ENCODE measurements at regions not wholly inside any gene's neighbourhood (a gene's known extent, or its start where the extent isn't known, plus 50 kb on each side); places are given as distances from the start of the nearest gene placed in this dataset.

DNA sequence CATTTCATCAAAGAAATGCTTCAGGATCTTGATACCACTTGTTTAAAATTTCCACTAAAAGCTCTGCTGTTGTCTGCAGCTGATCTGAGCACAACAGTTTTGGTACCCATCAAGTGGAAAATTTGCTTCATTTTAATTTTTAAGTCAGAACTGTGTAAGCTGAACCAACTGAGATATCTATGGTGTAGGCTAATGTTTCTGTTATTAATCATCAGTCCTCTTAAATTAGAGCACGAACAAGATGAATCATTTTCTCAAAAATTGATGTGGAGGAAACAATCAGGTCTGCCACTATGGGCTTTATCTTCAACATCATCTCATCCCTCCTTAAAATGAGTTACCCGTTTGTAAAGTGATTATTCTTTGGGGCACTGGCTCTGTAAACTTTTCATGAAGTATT is 221.5 kb upstream of the NBEA start:
- no peak for DNase-seq (ENCODE audit: low read depth)
- TF ChIP-seq, protein P1, sequence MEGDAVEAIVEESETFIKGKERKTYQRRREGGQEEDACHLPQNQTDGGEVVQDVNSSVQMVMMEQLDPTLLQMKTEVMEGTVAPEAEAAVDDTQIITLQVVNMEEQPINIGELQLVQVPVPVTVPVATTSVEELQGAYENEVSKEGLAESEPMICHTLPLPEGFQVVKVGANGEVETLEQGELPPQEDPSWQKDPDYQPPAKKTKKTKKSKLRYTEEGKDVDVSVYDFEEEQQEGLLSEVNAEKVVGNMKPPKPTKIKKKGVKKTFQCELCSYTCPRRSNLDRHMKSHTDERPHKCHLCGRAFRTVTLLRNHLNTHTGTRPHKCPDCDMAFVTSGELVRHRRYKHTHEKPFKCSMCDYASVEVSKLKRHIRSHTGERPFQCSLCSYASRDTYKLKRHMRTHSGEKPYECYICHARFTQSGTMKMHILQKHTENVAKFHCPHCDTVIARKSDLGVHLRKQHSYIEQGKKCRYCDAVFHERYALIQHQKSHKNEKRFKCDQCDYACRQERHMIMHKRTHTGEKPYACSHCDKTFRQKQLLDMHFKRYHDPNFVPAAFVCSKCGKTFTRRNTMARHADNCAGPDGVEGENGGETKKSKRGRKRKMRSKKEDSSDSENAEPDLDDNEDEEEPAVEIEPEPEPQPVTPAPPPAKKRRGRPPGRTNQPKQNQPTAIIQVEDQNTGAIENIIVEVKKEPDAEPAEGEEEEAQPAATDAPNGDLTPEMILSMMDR (conservative IDR thresholded peaks at IDR 0.05; ENCODE audit: low read depth, low read length), result no peak
- H3K4me3 ChIP-seq (ENCODE audit: low read depth, low read length), result no peak overlapping the region

DNA sequence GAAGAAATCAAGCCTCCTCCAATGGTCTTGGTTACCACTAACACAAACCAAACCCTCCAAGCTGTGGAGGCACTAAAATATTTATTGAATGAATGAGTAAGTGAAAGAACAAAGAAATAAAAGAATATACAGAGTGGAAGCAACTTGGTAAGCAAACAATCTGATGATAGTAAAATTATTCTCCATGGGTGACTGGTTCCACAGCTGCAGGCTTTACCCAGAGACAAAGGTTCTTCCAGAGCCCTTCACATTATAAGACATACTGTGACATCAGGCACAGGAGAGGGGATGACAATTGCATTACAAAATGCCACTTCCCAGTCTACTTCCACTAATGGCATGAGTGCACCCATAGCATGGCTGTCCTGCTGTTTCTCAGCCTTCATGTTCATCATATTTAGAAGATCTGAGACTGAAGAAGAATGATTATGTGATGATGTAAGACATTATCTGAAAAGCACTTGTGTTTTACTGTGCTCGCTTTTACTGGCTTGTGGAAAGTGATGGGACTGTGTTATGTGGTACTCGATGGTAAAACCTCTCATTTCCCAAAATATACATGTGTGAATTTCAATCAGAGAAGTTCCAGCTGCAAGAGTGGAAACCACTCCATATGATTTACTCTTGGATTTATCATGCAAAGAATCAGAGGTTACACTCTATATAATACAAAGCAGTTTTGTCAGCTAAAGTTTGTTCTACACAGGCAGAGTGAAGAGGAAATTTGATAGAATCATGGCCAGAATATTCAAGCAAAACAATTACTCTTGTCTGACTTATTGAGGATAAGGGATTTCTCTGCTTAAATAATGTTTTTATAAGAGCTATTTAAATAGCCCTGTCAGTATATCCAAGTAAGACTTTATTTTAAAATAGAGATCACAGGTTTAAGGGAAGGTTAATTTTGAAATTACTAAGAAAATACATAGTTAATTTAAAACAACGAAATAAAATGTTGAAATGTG is 220.2 kb upstream of the NBEA start:
- no peak for DNase-seq (ENCODE audit: low read depth)
- no peak overlapping the region for H3K4me3 ChIP-seq (ENCODE audit: low read depth, low read length)
- TF ChIP-seq, protein P1 (conservative IDR thresholded peaks at IDR 0.05; ENCODE audit: low read depth, low read length), result no peak

DNA sequence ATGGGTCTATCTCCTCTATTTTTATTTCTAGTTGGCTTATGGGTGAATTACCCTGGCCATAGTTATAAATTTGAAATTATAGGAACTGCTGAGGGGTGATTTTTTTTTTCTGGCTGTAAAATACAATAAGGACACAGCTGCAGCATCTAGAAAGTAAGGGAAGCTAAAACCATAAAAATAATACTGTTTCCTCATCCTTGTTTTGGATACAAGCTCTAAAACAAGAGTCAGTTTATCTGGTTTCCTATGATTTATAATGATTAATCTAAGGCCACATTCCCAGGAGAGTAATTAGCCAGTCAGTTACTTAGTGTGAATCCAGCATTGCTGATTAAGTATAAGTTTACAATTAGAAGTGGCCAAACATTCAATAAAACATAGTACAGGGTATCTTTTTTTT is 219.1 kb upstream of the NBEA start:
- no peak overlapping the region for H3K4me3 ChIP-seq (ENCODE audit: low read depth, low read length)
- TF ChIP-seq, protein P1 (conservative IDR thresholded peaks at IDR 0.05; ENCODE audit: low read depth, low read length), result no peak
- DNase-seq (ENCODE audit: low read depth), result no peak

DNA sequence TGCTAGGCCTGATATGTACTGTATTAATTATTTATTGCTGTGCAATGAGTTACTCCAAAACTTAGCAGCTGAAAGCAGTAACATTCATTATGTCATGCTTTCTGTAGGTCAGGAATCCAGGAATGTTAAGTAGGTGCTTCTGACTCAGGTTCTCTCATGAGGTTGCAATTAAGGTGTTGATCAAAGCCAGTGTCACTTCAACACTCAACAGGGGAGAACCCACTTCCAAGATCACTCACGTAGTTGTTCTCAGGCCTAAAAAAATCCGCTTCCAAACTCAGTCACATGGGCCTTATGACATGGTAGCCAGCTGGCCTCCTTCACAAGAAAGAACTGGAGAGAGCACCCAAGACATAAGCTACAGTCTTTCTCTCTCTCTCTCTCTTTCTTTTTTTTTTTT is 211.1 kb upstream of the NBEA start:
- TF ChIP-seq, protein P1 (conservative IDR thresholded peaks at IDR 0.05; ENCODE audit: low read depth, low read length), result no peak
- H3K4me3 ChIP-seq (ENCODE audit: low read depth, low read length), result no peak overlapping the region
- no peak for DNase-seq (ENCODE audit: low read depth)

DNA sequence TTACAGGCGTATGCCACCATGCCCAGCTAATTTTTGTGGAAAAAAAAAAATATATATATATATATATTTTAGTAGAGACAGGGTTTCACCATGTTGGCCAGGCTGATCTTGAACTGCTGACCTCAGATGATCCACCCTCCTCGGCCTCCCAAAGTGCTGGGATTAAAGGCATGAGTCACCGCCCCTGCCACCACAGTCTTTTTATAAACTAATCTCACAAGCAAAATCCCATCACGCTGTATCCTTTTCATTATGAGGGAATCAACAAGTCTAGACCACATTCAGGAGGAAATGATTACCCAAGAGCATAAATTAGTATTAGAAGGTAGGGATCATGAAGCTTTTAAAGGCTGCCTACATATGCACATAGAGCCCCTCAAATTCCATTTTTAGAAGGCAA is 210.6 kb upstream of the NBEA start:
- DNase-seq (ENCODE audit: low read depth), result no peak
- H3K4me3 ChIP-seq (ENCODE audit: low read depth, low read length), result no peak overlapping the region
- TF ChIP-seq, protein P1 (conservative IDR thresholded peaks at IDR 0.05; ENCODE audit: low read depth, low read length), result no peak

DNA sequence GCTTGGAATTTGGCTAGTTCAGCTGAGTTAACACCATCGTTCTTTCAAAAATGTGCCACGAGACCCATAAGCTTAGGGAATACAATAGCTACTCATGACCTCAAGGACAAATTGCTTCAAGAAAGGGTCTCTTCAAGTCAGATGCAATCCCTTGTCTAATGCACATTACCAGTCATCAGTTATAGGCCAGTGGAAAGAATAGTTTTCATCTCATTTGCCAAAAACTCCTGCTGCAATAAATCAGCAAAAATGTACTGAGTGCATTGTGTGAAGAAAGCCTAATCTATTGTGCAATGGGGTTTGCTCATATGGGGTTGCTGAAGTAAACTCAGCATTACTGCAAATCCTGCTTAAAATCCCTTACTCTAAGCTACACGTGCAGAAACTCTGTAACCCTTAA is 208.3 kb upstream of the NBEA start:
- no peak overlapping the region for H3K4me3 ChIP-seq (ENCODE audit: low read depth, low read length)
- TF ChIP-seq, protein P1 (conservative IDR thresholded peaks at IDR 0.05; ENCODE audit: low read depth, low read length), result no peak
- peak; percentile 32 for DNase-seq (ENCODE audit: low read depth)

DNA sequence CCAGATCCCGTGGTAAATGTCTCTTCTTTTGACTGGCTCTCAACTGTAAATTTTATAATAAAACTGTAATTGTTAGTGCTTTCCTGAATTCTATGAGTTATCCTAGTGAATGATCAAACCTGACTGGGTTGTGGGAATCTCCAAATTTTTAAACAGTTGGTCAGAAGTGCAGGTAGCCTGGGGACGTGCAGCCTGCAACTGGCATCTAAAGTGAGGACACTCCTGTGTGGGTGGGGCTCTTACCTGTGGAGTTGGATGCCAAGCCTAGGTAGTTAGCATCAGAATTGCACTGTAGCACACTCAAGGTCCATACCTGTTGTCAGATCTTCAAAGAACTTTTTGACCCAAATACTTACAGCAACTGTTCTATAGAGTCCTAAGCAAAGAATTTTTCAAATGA is 207.1 kb upstream of the NBEA start:
- DNase-seq (ENCODE audit: low read depth), result no peak

More for the DNA sequence above, 207.1 kb upstream of the NBEA start:
- TF ChIP-seq, protein P1 (conservative IDR thresholded peaks at IDR 0.05; ENCODE audit: low read depth, low read length), result no peak
- no peak overlapping the region for H3K4me3 ChIP-seq (ENCODE audit: low read depth, low read length)

All from choroid plexus epithelial cell (primary cell).